GM12878 (cell line): ENCODE measurements at regions not wholly inside any gene's neighbourhood (a gene's known extent, or its start where the extent isn't known, plus 50 kb on each side); places are given as distances from the start of the nearest gene placed in this dataset.

Experiments used
- ATAC-seq: fragments of 200-7000 bp; cut with Tn5 transposase; 3 replicates; pipeline ENCODE4 v1.9.1; 2020; ENCODE audit warnings: mild to moderate bottlenecking, moderate library complexity
- BruUV-seq: library from RNA; stranded (reverse); fragments of 400-500 nt; replicated peaks from 2 replicates; lab custom pipeline; 2021; lab: Mats Ljungman, UMichigan
- CTCF ChIA-PET: fragments of 300-600 bp; sonication (Branson Sonifier 250); formaldehyde crosslinking; extraction: SDS; loops from one replicate; lab custom pipeline; 2021; ENCODE audit warnings: inconsistent platforms; lab: Yijun Ruan, JAX
- POLR2A ChIA-PET: fragments of 350-600 bp; formaldehyde crosslinking; extraction: SDS; loops from one replicate; lab custom pipeline; 2021; ENCODE audit warnings: inconsistent platforms; lab: Charles Lee
- RAD21 ChIA-PET: fragments of 300-600 bp; sonication (Branson Sonifier 250); formaldehyde crosslinking; loops from one replicate; lab custom pipeline; 2023; ENCODE audit warnings: antibody characterized with exemption; ENCODE audit not compliant: unreplicated experiment; lab: Charles Lee
- SMC1A ChIA-PET: fragments of 300-600 bp; sonication (Branson Sonifier 250); formaldehyde crosslinking; loops from one replicate; lab custom pipeline; 2023; ENCODE audit not compliant: unreplicated experiment, uncharacterized antibody; lab: Charles Lee
- DNase-seq: peaks from one replicate; pipeline ENCODE4 v3.0.0-alpha.2; 2011; ENCODE audit warnings: low read depth, low spot score
- FAIRE-seq: peaks from 3 replicates; lab custom pipeline; 2011; peaks lifted over from hg19 to GRCh38; lab: Jason Lieb, UNC
- H2AFZ ChIP-seq: 2 replicates; pipeline ENCODE4 v1.6.0; 2011; ENCODE audit warnings: low read depth, low read length, control low read depth; ENCODE audit not compliant: control insufficient read depth
- H3K27ac ChIP-seq: 2 replicates; pipeline ENCODE4 v1.5.1; 2011; ENCODE audit warnings: control low read depth; ENCODE audit not compliant: control insufficient read depth, insufficient read depth
- H3K27me3 ChIP-seq, 2 experiments: replicated peaks in 1 of 2; 2 replicates each; pipeline versions ENCODE4 v1.6.0 to v1.6.1; 2011; ENCODE audit warnings: low read length in 1 of 2; ENCODE audit not compliant: control insufficient read depth in 2 of 2, insufficient read depth in 2 of 2
- H3K36me3 ChIP-seq, 2 experiments: 2 replicates each; pipeline ENCODE4 v1.5.1; 2011; ENCODE audit warnings: low read length in 1 of 2; ENCODE audit not compliant: control insufficient read depth in 2 of 2, insufficient read depth in 2 of 2
- H3K4me1 ChIP-seq: 2 replicates; pipeline ENCODE4 v1.6.1; 2011; ENCODE audit warnings: mild to moderate bottlenecking, low read length, moderate library complexity, mixed read lengths; ENCODE audit not compliant: control insufficient read depth, insufficient read depth
- H3K4me2 ChIP-seq: 2 replicates; pipeline ENCODE4 v1.6.0; 2011; ENCODE audit warnings: control low read depth; ENCODE audit not compliant: control insufficient read depth, insufficient read depth
- H3K4me3 ChIP-seq: fragments of 200-600 bp; sonication (generic); 2 replicates; pipeline ENCODE4 v1.5.1; 2016
- H3K79me2 ChIP-seq: 2 replicates; pipeline ENCODE4 v1.6.0; 2011; ENCODE audit warnings: low read length; ENCODE audit not compliant: control insufficient read depth, insufficient read depth
- H3K9ac ChIP-seq: 2 replicates; pipeline ENCODE4 v1.8.0; 2011; ENCODE audit warnings: low read length, control low read depth, mixed read lengths; ENCODE audit not compliant: control insufficient read depth, insufficient read depth
- H3K9me3 ChIP-seq: replicated peaks from 3 replicates; pipeline ENCODE4 v1.5.1; 2011; ENCODE audit warnings: mild to moderate bottlenecking, low read length; ENCODE audit not compliant: control insufficient read depth, insufficient read depth
- H4K20me1 ChIP-seq: 2 replicates; pipeline ENCODE4 v1.6.0; 2011; ENCODE audit not compliant: control insufficient read depth, insufficient read depth
- BCL11A ChIP-seq: IDR thresholded peaks from 2 replicates; pipeline ENCODE4 v1.6.1; 2011; ENCODE audit warnings: low read depth, low read length
- BHLHE40 ChIP-seq, 2 experiments: fragments of 450-650 bp in 1 of 2; IDR thresholded peaks; 2 replicates each; pipeline ENCODE4 v1.6.1; 2011 to 2017; ENCODE audit warnings: low read depth in 2 of 2, borderline replicate concordance in 1 of 2, improper control_type of control experiment in 1 of 2, low read length in 1 of 2, mild to moderate bottlenecking in 1 of 2
- CBFB ChIP-seq: IDR thresholded peaks from 2 replicates; pipeline ENCODE4 v1.6.1; 2016; ENCODE audit warnings: antibody characterized with exemption, low read depth
- HDAC6 ChIP-seq: fragments of 200-600 bp; sonication (generic); IDR thresholded peaks from one replicate; pipeline ENCODE4 v1.8.0; 2017; ENCODE audit warnings: antibody characterized with exemption; ENCODE audit not compliant: unreplicated experiment
- HSF1 ChIP-seq: fragments of 150-350 bp; IDR thresholded peaks from 2 replicates; pipeline ENCODE4 v1.6.1; 2014; ENCODE audit warnings: mild to moderate bottlenecking, low read depth, low read length
- RELA ChIP-seq: fragments of 450-650 bp; IDR thresholded peaks from 2 replicates; pipeline ENCODE4 v1.8.0; 2014; ENCODE audit warnings: borderline replicate concordance; ENCODE audit not compliant: partially characterized antibody
- REST ChIP-seq: IDR thresholded peaks from 2 replicates; pipeline ENCODE4 v1.6.1; 2012; ENCODE audit warnings: mild to moderate bottlenecking, low read depth, low read length
- RUNX3 ChIP-seq: IDR thresholded peaks from 2 replicates; pipeline ENCODE4 v1.6.1; 2012; ENCODE audit warnings: low read length, inconsistent platforms
- SMAD1 ChIP-seq: fragments of 450-650 bp; IDR thresholded peaks from 2 replicates; pipeline ENCODE4 v1.6.1; 2018; ENCODE audit warnings: mild to moderate bottlenecking, low read depth; ENCODE audit not compliant: partially characterized antibody
- SMARCA5 ChIP-seq: fragments of 450-650 bp; IDR thresholded peaks from 2 replicates; pipeline ENCODE4 v1.6.1; 2017; ENCODE audit warnings: mild to moderate bottlenecking
- STAT3 ChIP-seq: IDR thresholded peaks from 2 replicates; pipeline ENCODE4 v1.6.1; 2011; ENCODE audit warnings: low read depth, low read length, improper control_type of control experiment
- TARDBP ChIP-seq: IDR thresholded peaks from 2 replicates; pipeline ENCODE4 v1.6.1; 2016; ENCODE audit warnings: borderline replicate concordance
- ZBTB33 ChIP-seq: fragments of 450-650 bp; IDR thresholded peaks from 2 replicates; pipeline ENCODE4 v1.6.1; 2017; ENCODE audit warnings: mild to moderate bottlenecking
- ZNF274 ChIP-seq: IDR thresholded peaks from one replicate; pipeline ENCODE4 v1.8.0; 2011; ENCODE audit not compliant: insufficient read length, insufficient read depth
- ZSCAN29 ChIP-seq: fragments of 450-650 bp; IDR thresholded peaks from 2 replicates; pipeline ENCODE4 v1.6.1; 2017; ENCODE audit warnings: mild to moderate bottlenecking, moderate library complexity
- ZZZ3 ChIP-seq: IDR thresholded peaks from 2 replicates; pipeline ENCODE4 v1.6.1; 2011; ENCODE audit warnings: low read depth; ENCODE audit not compliant: control insufficient read depth, insufficient read length
- WGBS: methylation state at CpG from one replicate; pipeline ENCODE4 v1.1.6; 2016; ENCODE audit warnings: low lambda C conversion rate; ENCODE audit not compliant: insufficient replicate concordance, insufficient coverage; ENCODE audit errors: missing lambda C conversion rate; 5-methylcytosine and 5-hydroxymethylcytosine counted together
- in situ Hi-C: fragments of 300-500 bp; cut with MboI; formaldehyde crosslinking; loops from 9 replicates; pipeline ENCODE4 v1.14.3; 2018; ENCODE audit warnings: mixed read lengths
- intact Hi-C: fragments of 100-400 bp; cut with micrococcal nuclease; formaldehyde crosslinking; loops from one replicate; pipeline ENCODE4 v1.14.2; 2022; ENCODE audit not compliant: unreplicated experiment

GRCh38 chr6:145272246-145272645, 463.1 kb downstream of the EPM2A start:
- CTCF ChIA-PET: no interaction called here
- H3K4me2 ChIP-seq: no peak overlapping the region
- intact Hi-C loops (no loop called here), in situ Hi-C loops (no loop called here)
- no peaks in the 10 kb centered on the region for H3K79me2 ChIP-seq
- H3K36me3 ChIP-seq: no peaks in the 10 kb centered on the region
- no peak overlapping the region for H3K9ac ChIP-seq
- 0% methylated on average over 1 of the region's 1 CpG for WGBS
- H3K27me3 ChIP-seq: no peaks in the 10 kb centered on the region
- H3K4me3 ChIP-seq: no peak overlapping the region
- H3K27ac ChIP-seq: no peak overlapping the region
- H4K20me1 ChIP-seq: no peaks in the 10 kb centered on the region
- POLR2A ChIA-PET: no interaction called here
- no peak for FAIRE-seq
- H2AFZ ChIP-seq: no peak overlapping the region
- H3K4me1 ChIP-seq: no peaks in the 10 kb centered on the region
- DNase-seq: no peak
- no TSS peak for BruUV-seq
- no peaks in the 10 kb centered on the region for H3K9me3 ChIP-seq
- RAD21 ChIA-PET: no interaction called here
- no peak for ATAC-seq
- no peak for TF ChIP-seq STAT3
- TF ChIP-seq HSF1: no peak
- no peak for TF ChIP-seq RUNX3
- TF ChIP-seq REST: no peak
- no peak for TF ChIP-seq BCL11A
- no peak for TF ChIP-seq ZZZ3
- TF ChIP-seq BHLHE40 (IDR thresholded peaks at IDR 0.05; ENCODE audit: borderline replicate concordance in 1 of 2, low read depth in 2 of 2, low read length in 1 of 2): no peak
- no peak for TF ChIP-seq ZSCAN29
- TF ChIP-seq SMAD1: no peak
- TF ChIP-seq HDAC6: no peak
- TF ChIP-seq SMARCA5: no peak
- no peak for TF ChIP-seq TARDBP
- no peak for TF ChIP-seq RELA
- no peak for TF ChIP-seq ZBTB33
- TF ChIP-seq CBFB: no peak
- TF ChIP-seq ZNF274: no peak
- TF ChIP-seq, all 136 proteins: peak for 0
- SMC1A ChIA-PET: interaction anchor here (1.6 kb wide), 1 partner anchor 16 kb away, joined by 3 read pairs; no protein-coding TSS in a partner anchor
